ENCODE measurements at regions not wholly inside any gene's neighbourhood (a gene's known extent, or its start where the extent isn't known, plus 50 kb on each side); places are given as distances from the start of the nearest gene placed in this dataset.

GRCh38 chr14:23722675-23723074 lies 86.5 kb downstream of the DHRS2 start:
- Histone ChIP-seq H3K4me1 (ENCODE audit: control insufficient read depth, insufficient read depth, low read length) (no peaks in the 10 kb centered on the region), H3K27ac (ENCODE audit: extremely low read depth, low read depth, low read length) (no peak overlapping the region), H3K36me3 (ENCODE audit: control insufficient read depth in 2 of 2, insufficient read depth in 1 of 2, low read length in 2 of 2) (no peaks in the 10 kb centered on the region), H3K4me3 (ENCODE audit: low read depth, low read length) (no peak overlapping the region), H3K9me3 (ENCODE audit: control insufficient read depth, insufficient read depth, low read depth, low read length) (no peaks in the 10 kb centered on the region)
- ChIA-PET CTCF (interaction anchor here (0.5 to 1.4 kb wide), 4 partner anchors 28 to 374 kb away, joined by 3 to 4 read pairs (median 3); no protein-coding TSS in a partner anchor), POLR2A (no interaction called here)
- no peak for TF ChIP-seq TCF7L2 (IDR thresholded peaks at IDR 0.05; ENCODE audit: borderline replicate concordance, low read depth, low read length)
- no peak for TF ChIP-seq SP2 (tag by site-specific recombination; IDR thresholded peaks at IDR 0.05)
- no peak for TF ChIP-seq TSHZ1 (tag by site-specific recombination; IDR thresholded peaks at IDR 0.05; ENCODE audit: borderline replicate concordance)
- no peak for TF ChIP-seq ZNF211 (tag by site-specific recombination; IDR thresholded peaks at IDR 0.05; ENCODE audit: low read depth)
- no peak for TF ChIP-seq ZNF518A (tag by site-specific recombination; conservative IDR thresholded peaks at IDR 0.05; ENCODE audit: low read depth)
- TF ChIP-seq ZBTB21 (tag by site-specific recombination; IDR thresholded peaks at IDR 0.05), result no peak
- TF ChIP-seq GFI1B (tag by site-specific recombination; IDR thresholded peaks at IDR 0.05), result no peak
- no peak for TF ChIP-seq ZNF391 (tag by site-specific recombination; IDR thresholded peaks at IDR 0.05; ENCODE audit: borderline replicate concordance, low read depth)
- TF ChIP-seq, protein P1, sequence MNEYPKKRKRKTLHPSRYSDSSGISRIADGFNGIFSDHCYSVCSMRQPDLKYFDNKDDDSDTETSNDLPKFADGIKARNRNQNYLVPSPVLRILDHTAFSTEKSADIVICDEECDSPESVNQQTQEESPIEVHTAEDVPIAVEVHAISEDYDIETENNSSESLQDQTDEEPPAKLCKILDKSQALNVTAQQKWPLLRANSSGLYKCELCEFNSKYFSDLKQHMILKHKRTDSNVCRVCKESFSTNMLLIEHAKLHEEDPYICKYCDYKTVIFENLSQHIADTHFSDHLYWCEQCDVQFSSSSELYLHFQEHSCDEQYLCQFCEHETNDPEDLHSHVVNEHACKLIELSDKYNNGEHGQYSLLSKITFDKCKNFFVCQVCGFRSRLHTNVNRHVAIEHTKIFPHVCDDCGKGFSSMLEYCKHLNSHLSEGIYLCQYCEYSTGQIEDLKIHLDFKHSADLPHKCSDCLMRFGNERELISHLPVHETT (tag by site-specific recombination; IDR thresholded peaks at IDR 0.05), result no peak

DNA sequence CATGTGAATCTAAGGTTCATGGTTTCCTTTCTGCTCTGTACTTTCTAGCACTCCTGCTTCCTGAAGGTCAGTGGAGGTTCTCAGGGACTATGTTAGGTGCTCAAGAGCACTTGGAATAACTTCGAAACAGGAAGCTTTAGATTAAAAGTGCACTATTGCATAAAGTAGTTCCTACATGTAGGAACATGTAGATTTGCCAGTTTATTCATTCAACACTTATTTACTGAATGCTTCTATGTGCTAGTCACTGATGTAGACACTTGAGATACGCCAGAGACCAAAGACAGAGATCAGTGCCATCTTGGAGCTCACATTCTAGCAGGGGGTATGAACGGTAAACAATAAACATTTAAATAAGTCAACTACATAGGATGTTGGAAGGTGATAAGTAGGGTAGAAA lies 87.7 kb downstream of the DHRS2 start:
- POLR2A ChIA-PET, result no interaction called here
- no peak overlapping the region for H3K4me3 ChIP-seq (ENCODE audit: low read depth, low read length)
- H3K36me3 ChIP-seq (ENCODE audit: control insufficient read depth in 2 of 2, insufficient read depth in 1 of 2, low read length in 2 of 2), result no peaks in the 10 kb centered on the region
- CTCF ChIA-PET, result interaction anchor here (0.6 kb wide), 1 partner anchor 182 kb away, joined by 3 read pairs; no protein-coding TSS in a partner anchor
- no peaks in the 10 kb centered on the region for H3K9me3 ChIP-seq (ENCODE audit: control insufficient read depth, insufficient read depth, low read depth, low read length)
- no peaks in the 10 kb centered on the region for H3K4me1 ChIP-seq (ENCODE audit: control insufficient read depth, insufficient read depth, low read length)
- H3K27ac ChIP-seq (ENCODE audit: extremely low read depth, low read depth, low read length), result no peak overlapping the region
- TF ChIP-seq ZNF404 (tag by site-specific recombination; IDR thresholded peaks at IDR 0.05) (no peak), ZNF391 (tag by site-specific recombination; IDR thresholded peaks at IDR 0.05; ENCODE audit: borderline replicate concordance, low read depth) (no peak), ZBTB6 (tag by site-specific recombination; IDR thresholded peaks at IDR 0.05) (no peak), ZNF626 (tag by site-specific recombination; IDR thresholded peaks at IDR 0.05) (no peak), YY1 (tag by site-specific recombination; IDR thresholded peaks at IDR 0.05) (no peak), BCL11A (tag by site-specific recombination; IDR thresholded peaks at IDR 0.05; ENCODE audit: low read depth) (no peak), ZBTB44 (tag by site-specific recombination; IDR thresholded peaks at IDR 0.05) (no peak), ZNF133 (tag by site-specific recombination; IDR thresholded peaks at IDR 0.05) (no peak)
- TF ChIP-seq, protein P2, sequence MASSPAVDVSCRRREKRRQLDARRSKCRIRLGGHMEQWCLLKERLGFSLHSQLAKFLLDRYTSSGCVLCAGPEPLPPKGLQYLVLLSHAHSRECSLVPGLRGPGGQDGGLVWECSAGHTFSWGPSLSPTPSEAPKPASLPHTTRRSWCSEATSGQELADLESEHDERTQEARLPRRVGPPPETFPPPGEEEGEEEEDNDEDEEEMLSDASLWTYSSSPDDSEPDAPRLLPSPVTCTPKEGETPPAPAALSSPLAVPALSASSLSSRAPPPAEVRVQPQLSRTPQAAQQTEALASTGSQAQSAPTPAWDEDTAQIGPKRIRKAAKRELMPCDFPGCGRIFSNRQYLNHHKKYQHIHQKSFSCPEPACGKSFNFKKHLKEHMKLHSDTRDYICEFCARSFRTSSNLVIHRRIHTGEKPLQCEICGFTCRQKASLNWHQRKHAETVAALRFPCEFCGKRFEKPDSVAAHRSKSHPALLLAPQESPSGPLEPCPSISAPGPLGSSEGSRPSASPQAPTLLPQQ (tag by site-specific recombination; IDR thresholded peaks at IDR 0.05), result no peak
